CD4-positive, alpha-beta memory T cell (primary cell): ENCODE measurements at regions not wholly inside any gene's neighbourhood (a gene's known extent, or its start where the extent isn't known, plus 50 kb on each side); places are given as distances from the start of the nearest gene placed in this dataset.

Experiments
- CTCF ChIA-PET: fragments of 350-600 bp; sonication (Branson Sonifier 250); formaldehyde crosslinking; loops from one replicate; lab custom pipeline; 2021; ENCODE audit warnings: inconsistent platforms; ENCODE audit not compliant: partially characterized antibody; lab: Charles Lee
- POLR2A ChIA-PET: fragments of 350-600 bp; sonication (Branson Sonifier 250); formaldehyde crosslinking; loops from one replicate; lab custom pipeline; 2021; ENCODE audit not compliant: partially characterized antibody; lab: Charles Lee
- DNase-seq, 5 donors: peaks; one replicate each; pipeline versions ENCODE4 v3.0.0 to v3.0.0-alpha.2; 2020 to 2022; ENCODE audit warnings: mixed read lengths in 1 of 5
- H3K27ac ChIP-seq: one replicate; pipeline ENCODE4 v1.7.0; 2013; ENCODE audit warnings: low read depth, low read length
- H3K27me3 ChIP-seq: 2 replicates; pipeline ENCODE4 v1.7.0; 2013; ENCODE audit warnings: mild to moderate bottlenecking, low read length, moderate library complexity; ENCODE audit not compliant: insufficient read depth
- H3K36me3 ChIP-seq: 2 replicates; pipeline ENCODE4 v1.7.0; 2013; ENCODE audit warnings: mild to moderate bottlenecking, low read length, moderate library complexity; ENCODE audit not compliant: insufficient read depth
- H3K4me1 ChIP-seq: 2 replicates; pipeline ENCODE4 v1.7.0; 2013; ENCODE audit warnings: mild to moderate bottlenecking, low read length, moderate library complexity; ENCODE audit not compliant: insufficient read depth
- H3K4me3 ChIP-seq, 2 donors: one replicate each; pipeline ENCODE4 v1.7.0; 2013; ENCODE audit warnings: low read length in 2 of 2, mild to moderate bottlenecking in 1 of 2
- H3K9me3 ChIP-seq, 2 donors: one replicate each; pipeline ENCODE4 v1.7.0; 2013; ENCODE audit warnings: low read length in 2 of 2, control low read depth in 1 of 2; ENCODE audit not compliant: control insufficient read depth in 1 of 2
- H3K27ac Mint-ChIP-seq, 7 donors: one replicate each; pipeline ENCODE4 v1.8.0; 2020 to 2021; ENCODE audit warnings: mixed read lengths in 7 of 7, mild to moderate bottlenecking in 6 of 7, inconsistent platforms in 3 of 7, moderate library complexity in 3 of 7
- H3K27me3 Mint-ChIP-seq, 2 donors: one replicate each; pipeline ENCODE4 v1.8.0; 2020 to 2021; ENCODE audit warnings: mixed read lengths in 2 of 2
- H3K36me3 Mint-ChIP-seq, 2 donors: one replicate each; pipeline ENCODE4 v1.8.0; 2020 to 2021; ENCODE audit warnings: mixed read lengths in 2 of 2, inconsistent platforms in 1 of 2, mild to moderate bottlenecking in 1 of 2
- H3K4me1 Mint-ChIP-seq, 4 donors: one replicate each; pipeline ENCODE4 v1.8.0; 2020 to 2021; ENCODE audit warnings: mixed read lengths in 4 of 4, mild to moderate bottlenecking in 1 of 4
- H3K4me3 Mint-ChIP-seq, 8 donors: one replicate each; pipeline ENCODE4 v1.8.0; 2020 to 2021; ENCODE audit warnings: mixed read lengths in 8 of 8, mild to moderate bottlenecking in 7 of 8, moderate library complexity in 6 of 8, inconsistent platforms in 3 of 8
- H3K9me3 Mint-ChIP-seq, 8 donors: one replicate each; pipeline ENCODE4 v1.8.0; 2020 to 2021; ENCODE audit warnings: mixed read lengths in 8 of 8, mild to moderate bottlenecking in 5 of 8, inconsistent platforms in 3 of 8, moderate library complexity in 1 of 8
- intact Hi-C: fragments of 100-400 bp; cut with micrococcal nuclease; formaldehyde crosslinking; loops from one replicate; pipeline ENCODE4 v1.15.1; 2023

DNA sequence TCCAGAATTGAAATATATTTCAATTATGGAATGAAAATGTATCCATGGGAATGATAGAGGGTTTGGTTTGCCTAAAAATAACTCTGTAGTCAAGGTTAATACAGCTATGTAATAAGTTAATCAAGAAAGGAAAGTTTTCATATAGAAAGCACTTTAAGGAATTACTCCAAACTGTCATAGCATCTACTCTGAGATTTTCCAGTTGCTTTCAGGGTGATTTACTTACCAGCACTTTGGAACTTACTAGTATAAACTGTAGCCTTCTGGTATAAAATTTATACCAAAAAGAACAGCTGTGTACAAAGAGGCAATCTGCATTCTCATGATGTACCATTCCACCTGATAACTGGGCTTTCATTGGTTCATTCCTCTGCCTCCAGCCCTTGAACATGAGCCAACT, 87.1 kb downstream of the ARF6 start:
- intact Hi-C loops, result no loop called here
- ChIA-PET POLR2A (interaction anchor here (0.7 to 19.1 kb wide), 9 partner anchors 8 to 118 kb away, joined by 3 to 486 read pairs (median 8); partner anchors contain the start of gene ARF6), CTCF (interaction anchor here (0.9 to 6.5 kb wide), 10 partner anchors 8 to 115 kb away, joined by 3 to 72 read pairs (median 5); partner anchors contain the start of gene ARF6)
- no peaks in the 10 kb centered on the region for H3K36me3 ChIP-seq
- peaks cover 62 to 91% (median 81%) of the 10 kb centered on the region in 4 donors for H3K4me1 Mint-ChIP-seq
- peak overlapping the region; percentile 89 to 98 (median 94) for H3K27ac Mint-ChIP-seq
- DNase-seq, result no peak
- H3K9me3 ChIP-seq, result no peaks in the 10 kb centered on the region
- H3K4me3 ChIP-seq, result peak overlapping the region; percentile 2 to 50
- H3K36me3 Mint-ChIP-seq, result peaks cover 4 to 9% of the 10 kb centered on the region in 2 donors
- H3K27me3 ChIP-seq, result no peaks in the 10 kb centered on the region
- H3K4me1 ChIP-seq, result peaks cover 97% of the 10 kb centered on the region
- H3K27ac ChIP-seq, result peak overlapping the region; percentile 64
- peak overlapping the region; percentile 41 to 89 (median 84) for H3K4me3 Mint-ChIP-seq
- H3K9me3 Mint-ChIP-seq, result peaks cover 0 to 5% (median 0%) of the 10 kb centered on the region in 8 donors
- H3K27me3 Mint-ChIP-seq, result no peaks in the 10 kb centered on the region

DNA sequence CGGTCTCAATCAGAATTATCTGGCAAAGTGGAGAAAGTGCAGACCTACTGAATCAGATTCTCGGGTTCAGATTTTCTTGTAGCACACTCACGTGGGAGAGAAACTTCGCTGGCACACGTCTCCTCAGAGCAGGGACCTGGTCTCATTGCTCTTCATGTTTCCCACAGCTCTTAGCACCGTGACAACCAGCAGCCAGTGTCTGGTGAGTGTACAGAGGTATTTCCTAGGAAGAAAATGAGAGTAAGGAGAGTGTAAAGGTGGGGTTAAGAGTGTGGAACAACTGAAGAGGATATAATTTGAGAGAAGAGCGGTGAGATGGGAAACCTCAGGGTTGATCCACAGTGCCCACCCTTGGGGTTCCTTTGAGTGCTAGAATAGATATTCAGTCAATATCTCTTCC, 89.2 kb downstream of the ARF6 start:
- POLR2A ChIA-PET, result interaction anchor here (1.5 to 19.1 kb wide), 5 partner anchors 10 to 90 kb away, joined by 3 to 486 read pairs (median 12); partner anchors contain the start of gene ARF6
- no peaks in the 10 kb centered on the region for H3K27me3 Mint-ChIP-seq
- peaks cover 55 to 84% (median 71%) of the 10 kb centered on the region in 4 donors for H3K4me1 Mint-ChIP-seq
- H3K27me3 ChIP-seq, result no peaks in the 10 kb centered on the region
- intact Hi-C loops, result loop anchor here (1.0 kb wide), 1 partner anchor 9 kb away; no protein-coding TSS in a partner anchor
- peak overlapping the region; percentile 71 to 89 (median 79) for H3K4me3 Mint-ChIP-seq
- H3K4me3 ChIP-seq, result peak overlapping the region in 1 of 2 donors; percentile 1
- H3K27ac Mint-ChIP-seq, result peak overlapping the region; percentile 89 to 98 (median 95)
- H3K36me3 Mint-ChIP-seq, result peaks cover 4 to 9% of the 10 kb centered on the region in 2 donors
- peaks cover 0 to 3% (median 0%) of the 10 kb centered on the region in 8 donors for H3K9me3 Mint-ChIP-seq
- peak overlapping the region; percentile 64 for H3K27ac ChIP-seq
- no peaks in the 10 kb centered on the region for H3K36me3 ChIP-seq
- CTCF ChIA-PET, result interaction anchor here (1.0 to 1.5 kb wide), 3 partner anchors 11 to 19 kb away, joined by 3 read pairs; no protein-coding TSS in a partner anchor
- DNase-seq, result no peak
- H3K4me1 ChIP-seq, result peaks cover 92% of the 10 kb centered on the region
- H3K9me3 ChIP-seq, result no peaks in the 10 kb centered on the region

DNA sequence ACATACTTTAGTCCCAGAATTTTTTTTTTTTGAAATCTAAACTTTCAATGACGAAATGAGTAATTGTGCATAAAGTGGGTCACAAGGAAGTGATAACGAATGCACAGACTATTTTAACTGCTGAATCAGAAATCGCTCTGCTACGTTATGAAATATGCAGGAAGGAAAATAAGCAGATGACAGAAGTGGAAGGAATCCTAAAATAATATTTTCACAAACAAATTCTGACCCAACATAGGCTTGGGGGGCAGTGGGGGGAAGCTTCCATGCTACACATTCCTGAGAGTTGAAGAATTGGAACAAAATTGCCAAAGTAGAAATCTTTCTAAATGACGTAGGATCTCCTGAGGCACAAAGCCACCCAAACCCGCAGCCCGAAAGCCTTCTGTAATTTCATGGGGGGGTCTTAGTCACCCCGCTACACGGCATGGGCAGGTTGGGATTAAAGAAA, 89.6 kb downstream of the ARF6 start:
- peak; percentile 48 to 77 (median 64) for DNase-seq
- CTCF ChIA-PET, result interaction anchor here (0.7 to 1.5 kb wide), 3 partner anchors 11 to 121 kb away, joined by 3 to 5 read pairs (median 3); no protein-coding TSS in a partner anchor
- POLR2A ChIA-PET, result interaction anchor here (0.9 to 19.1 kb wide), 7 partner anchors 11 to 103 kb away, joined by 3 to 486 read pairs (median 9); partner anchors contain the start of gene ARF6
- H3K4me1 Mint-ChIP-seq, result peaks cover 51 to 83% (median 70%) of the 10 kb centered on the region in 4 donors
- intact Hi-C loops, result loop anchor here (1.0 kb wide), 1 partner anchor 9 kb away; no protein-coding TSS in a partner anchor
- Histone ChIP-seq H3K9me3 (no peaks in the 10 kb centered on the region), H3K27ac (peak overlapping the region; percentile 64), H3K36me3 (no peaks in the 10 kb centered on the region), H3K4me1 (peaks cover 92% of the 10 kb centered on the region), H3K4me3 (no peak overlapping the region), H3K27me3 (no peaks in the 10 kb centered on the region)
- H3K27ac Mint-ChIP-seq, result peak overlapping the region; percentile 89 to 98 (median 95)
- peaks cover 4 to 9% of the 10 kb centered on the region in 2 donors for H3K36me3 Mint-ChIP-seq
- H3K4me3 Mint-ChIP-seq, result peak overlapping the region; percentile 71 to 89 (median 79)
- H3K9me3 Mint-ChIP-seq, result peaks cover 0 to 2% (median 0%) of the 10 kb centered on the region in 8 donors
- H3K27me3 Mint-ChIP-seq, result no peaks in the 10 kb centered on the region

DNA sequence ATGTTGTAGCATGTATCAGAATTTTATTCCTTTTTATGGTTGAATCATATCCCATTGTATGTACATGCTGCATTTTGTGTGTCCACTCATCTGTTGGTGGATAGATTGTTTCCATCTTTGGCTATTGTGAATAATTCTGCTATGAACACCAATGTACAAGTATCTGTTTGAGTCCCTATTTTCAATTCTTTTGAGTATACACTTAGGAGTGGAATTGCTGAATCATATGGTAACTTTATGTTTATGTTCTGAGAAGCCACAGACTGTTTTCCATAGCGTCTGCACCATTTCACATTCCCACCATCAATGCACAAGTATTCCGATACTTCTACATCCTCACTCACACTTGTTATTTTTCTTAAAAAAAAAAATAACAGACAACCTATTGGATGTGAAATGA, 91.5 kb downstream of the ARF6 start:
- CTCF ChIA-PET, result no interaction called here
- peak overlapping the region in 3 of 8 donors; percentile 28 to 53 (median 36) for H3K4me3 Mint-ChIP-seq

DNA sequence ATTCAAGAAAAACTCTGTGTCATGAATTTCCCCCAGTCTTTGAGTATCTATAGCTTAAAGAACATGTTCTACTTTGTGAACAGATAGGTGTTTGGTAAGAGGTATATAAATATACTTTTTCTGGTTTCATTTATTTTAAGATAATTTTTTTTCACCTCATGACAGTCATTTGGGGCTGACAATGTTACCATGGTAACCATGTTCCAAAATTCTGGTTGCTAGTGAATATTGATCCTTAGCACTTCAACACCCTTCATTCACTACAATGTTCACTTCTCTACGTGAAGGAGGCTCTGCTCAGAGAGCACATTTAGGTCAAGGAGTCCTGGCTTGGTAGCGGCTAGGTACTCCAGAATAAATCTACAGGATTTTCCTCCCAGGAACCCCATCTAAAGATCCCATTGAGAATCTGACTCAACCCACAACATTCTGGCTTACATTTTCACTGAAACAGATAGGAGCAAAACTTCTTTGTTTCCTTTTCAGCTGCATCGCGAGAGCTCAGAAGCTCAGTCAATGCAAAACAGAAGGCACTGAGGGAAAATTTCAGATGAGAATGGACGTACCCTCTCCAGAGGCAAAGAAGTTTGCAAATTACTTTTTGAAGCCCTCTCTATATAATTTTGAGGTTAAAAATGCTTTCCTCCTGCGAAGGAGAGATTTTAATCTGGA, 93.6 kb downstream of the ARF6 start:
- no peak for DNase-seq
- intact Hi-C loops, result loop anchor here (1.0 kb wide), 1 partner anchor 9 kb away; no protein-coding TSS in a partner anchor
- POLR2A ChIA-PET, result interaction anchor here (0.9 to 19.1 kb wide), 7 partner anchors 10 to 83 kb away, joined by 3 to 486 read pairs (median 5); no protein-coding TSS in a partner anchor
- Mint-ChIP-seq H3K27ac (peak overlapping the region; percentile 75 to 95 (median 90)), H3K4me3 (peak overlapping the region; percentile 13 to 83 (median 78)), H3K4me1 (peaks cover 28 to 54% (median 42%) of the 10 kb centered on the region in 4 donors), H3K36me3 (peaks cover 3 to 7% of the 10 kb centered on the region in 2 donors), H3K27me3 (no peaks in the 10 kb centered on the region), H3K9me3 (peaks cover 0 to 2% (median 0%) of the 10 kb centered on the region in 8 donors)
- H3K27me3 ChIP-seq, result no peaks in the 10 kb centered on the region
- no peak overlapping the region for H3K4me3 ChIP-seq
- no peaks in the 10 kb centered on the region for H3K9me3 ChIP-seq
- CTCF ChIA-PET, result interaction anchor here (0.6 to 2.1 kb wide), 8 partner anchors 10 to 123 kb away, joined by 3 to 7 read pairs (median 4); no protein-coding TSS in a partner anchor
- peaks cover 52% of the 10 kb centered on the region for H3K4me1 ChIP-seq
- no peaks in the 10 kb centered on the region for H3K36me3 ChIP-seq
- peak overlapping the region; percentile 23 for H3K27ac ChIP-seq

More for the DNA sequence above, 91.5 kb downstream of the ARF6 start:
- H3K27ac ChIP-seq, result no peak overlapping the region
- no peaks in the 10 kb centered on the region for H3K27me3 ChIP-seq
- peak overlapping the region; percentile 39 to 88 (median 56) for H3K27ac Mint-ChIP-seq
- intact Hi-C loops, result no loop called here
- H3K4me1 ChIP-seq, result peaks cover 73% of the 10 kb centered on the region
- H3K4me1 Mint-ChIP-seq, result peaks cover 40 to 67% (median 55%) of the 10 kb centered on the region in 4 donors
- no peaks in the 10 kb centered on the region for H3K9me3 ChIP-seq
- POLR2A ChIA-PET, result interaction anchor here (0.6 to 19.1 kb wide), 3 partner anchors 13 to 39 kb away, joined by 3 to 486 read pairs (median 64); no protein-coding TSS in a partner anchor
- H3K9me3 Mint-ChIP-seq, result peaks cover 0 to 2% (median 0%) of the 10 kb centered on the region in 8 donors
- no peak overlapping the region for H3K4me3 ChIP-seq
- H3K27me3 Mint-ChIP-seq, result no peaks in the 10 kb centered on the region
- H3K36me3 Mint-ChIP-seq, result peaks cover 0 to 7% of the 10 kb centered on the region in 2 donors
- DNase-seq, result no peak
- H3K36me3 ChIP-seq, result no peaks in the 10 kb centered on the region

DNA sequence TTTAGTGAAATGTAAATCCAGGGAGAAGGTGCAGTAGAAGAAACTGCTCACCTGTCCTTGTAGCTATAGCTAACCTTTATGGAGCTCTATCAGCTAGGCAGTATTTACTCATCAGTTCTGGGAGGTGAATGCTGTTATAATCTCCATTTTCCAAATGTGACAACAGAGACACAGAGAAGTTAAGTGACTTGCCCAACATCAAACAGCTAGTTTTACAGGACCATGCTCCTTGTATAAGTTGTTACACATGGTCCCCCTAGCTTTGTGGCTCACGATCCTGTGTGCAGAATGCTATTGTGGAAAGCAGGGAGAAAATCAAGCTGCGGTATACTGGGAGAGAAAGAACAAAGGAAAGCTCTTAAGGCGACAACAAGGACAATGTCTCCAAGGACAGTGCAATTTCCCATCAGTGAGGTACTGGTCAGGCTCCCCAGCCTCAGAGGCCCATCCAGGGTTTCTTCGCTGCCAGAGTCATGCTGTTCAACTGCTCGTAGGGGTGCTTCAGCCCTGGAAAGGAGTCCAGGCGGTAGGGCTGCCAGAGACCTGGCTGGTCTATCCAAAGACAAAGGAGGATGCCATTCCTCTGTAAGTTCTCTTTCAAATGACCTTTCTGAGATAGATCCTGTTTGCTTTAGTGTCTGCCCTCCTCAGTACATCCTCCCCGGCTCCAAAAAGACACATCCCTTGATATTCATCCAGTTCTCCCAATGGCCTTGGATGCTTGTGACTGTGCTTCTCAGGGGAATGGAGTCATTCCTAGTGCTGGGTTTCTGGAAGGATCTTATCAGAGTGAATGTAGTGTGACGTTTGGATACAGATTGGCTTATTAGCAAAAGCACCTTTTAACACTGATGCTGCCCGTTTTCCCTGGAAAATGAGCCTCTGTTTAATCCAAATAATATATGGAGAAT, 95.5 kb downstream of the ARF6 start:
- ChIA-PET POLR2A (interaction anchor here (0.5 to 19.1 kb wide), 3 partner anchors 11 to 75 kb away, joined by 4 to 486 read pairs (median 15); no protein-coding TSS in a partner anchor), CTCF (interaction anchor here (0.6 to 1.0 kb wide), 4 partner anchors 11 to 135 kb away, joined by 3 to 5 read pairs (median 3); no protein-coding TSS in a partner anchor)

More for the DNA sequence above, 95.5 kb downstream of the ARF6 start:
- DNase-seq, result no peak
- Histone ChIP-seq H3K36me3 (no peaks in the 10 kb centered on the region), H3K27ac (no peak overlapping the region), H3K4me3 (no peak overlapping the region), H3K27me3 (no peaks in the 10 kb centered on the region), H3K9me3 (no peaks in the 10 kb centered on the region), H3K4me1 (peaks cover 37% of the 10 kb centered on the region)
- Mint-ChIP-seq H3K36me3 (peaks cover 0 to 3% of the 10 kb centered on the region in 2 donors), H3K27ac (peak overlapping the region in 5 of 7 donors; percentile 35 to 76 (median 62)), H3K27me3 (no peaks in the 10 kb centered on the region), H3K9me3 (no peaks in the 10 kb centered on the region), H3K4me3 (no peak overlapping the region), H3K4me1 (peaks cover 18 to 54% (median 32%) of the 10 kb centered on the region in 4 donors)
- intact Hi-C loops, result no loop called here
